ENCODE measurements at regions not wholly inside any gene's neighbourhood (a gene's known extent, or its start where the extent isn't known, plus 50 kb on each side); places are given as distances from the start of the nearest gene placed in this dataset.
A peak's percentile ranks its signal among the peaks of the same experiment; 100 is the strongest.

DNA sequence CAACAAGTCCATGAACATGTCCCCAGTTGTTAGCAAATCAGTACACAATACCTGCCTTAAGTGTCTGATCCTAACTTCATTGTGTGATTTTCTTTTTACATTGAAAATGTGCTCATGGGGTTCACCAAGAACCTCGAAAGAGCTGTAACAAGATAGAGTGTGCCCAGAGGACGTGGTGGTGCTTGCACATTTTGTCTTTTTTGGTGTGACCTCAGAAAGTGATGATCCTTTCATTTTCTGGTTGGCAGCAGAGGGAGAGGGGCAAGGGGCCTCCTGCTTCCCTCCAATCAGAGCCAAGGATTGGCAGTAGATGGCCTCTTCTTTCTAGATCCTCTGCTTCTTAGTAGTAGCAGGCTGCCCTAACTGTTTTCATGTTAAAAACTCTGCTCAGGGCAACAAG is 176.4 kb downstream of the OPA1 start:
- H3K9me3 ChIP-seq (ENCODE audit: control insufficient read depth, insufficient read depth, low read depth, low read length): no peaks in the 10 kb centered on the region
- ChIA-PET POLR2A (no interaction called here), CTCF (no interaction called here)
- H3K4me3 ChIP-seq (ENCODE audit: low read depth, low read length): no peak overlapping the region
- H3K4me1 ChIP-seq (ENCODE audit: control insufficient read depth, insufficient read depth, low read length): no peaks in the 10 kb centered on the region
- H3K27ac ChIP-seq (ENCODE audit: extremely low read depth, low read depth, low read length): no peak overlapping the region
- no peaks in the 10 kb centered on the region for H3K36me3 ChIP-seq (ENCODE audit: control insufficient read depth in 2 of 2, insufficient read depth in 1 of 2, low read length in 2 of 2)
- TF ChIP-seq TRIM28 (IDR thresholded peaks at IDR 0.05; ENCODE audit: borderline replicate concordance, low read length) (no peak), ZNF624 (tag by site-specific recombination; IDR thresholded peaks at IDR 0.05) (no peak), EGR2 (tag by site-specific recombination; IDR thresholded peaks at IDR 0.05; ENCODE audit: low read depth) (no peak)
- TF ChIP-seq, protein P1, sequence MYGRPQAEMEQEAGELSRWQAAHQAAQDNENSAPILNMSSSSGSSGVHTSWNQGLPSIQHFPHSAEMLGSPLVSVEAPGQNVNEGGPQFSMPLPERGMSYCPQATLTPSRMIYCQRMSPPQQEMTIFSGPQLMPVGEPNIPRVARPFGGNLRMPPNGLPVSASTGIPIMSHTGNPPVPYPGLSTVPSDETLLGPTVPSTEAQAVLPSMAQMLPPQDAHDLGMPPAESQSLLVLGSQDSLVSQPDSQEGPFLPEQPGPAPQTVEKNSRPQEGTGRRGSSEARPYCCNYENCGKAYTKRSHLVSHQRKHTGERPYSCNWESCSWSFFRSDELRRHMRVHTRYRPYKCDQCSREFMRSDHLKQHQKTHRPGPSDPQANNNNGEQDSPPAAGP (tag by site-specific recombination; IDR thresholded peaks at IDR 0.05): no peak
- TF ChIP-seq, protein P2, sequence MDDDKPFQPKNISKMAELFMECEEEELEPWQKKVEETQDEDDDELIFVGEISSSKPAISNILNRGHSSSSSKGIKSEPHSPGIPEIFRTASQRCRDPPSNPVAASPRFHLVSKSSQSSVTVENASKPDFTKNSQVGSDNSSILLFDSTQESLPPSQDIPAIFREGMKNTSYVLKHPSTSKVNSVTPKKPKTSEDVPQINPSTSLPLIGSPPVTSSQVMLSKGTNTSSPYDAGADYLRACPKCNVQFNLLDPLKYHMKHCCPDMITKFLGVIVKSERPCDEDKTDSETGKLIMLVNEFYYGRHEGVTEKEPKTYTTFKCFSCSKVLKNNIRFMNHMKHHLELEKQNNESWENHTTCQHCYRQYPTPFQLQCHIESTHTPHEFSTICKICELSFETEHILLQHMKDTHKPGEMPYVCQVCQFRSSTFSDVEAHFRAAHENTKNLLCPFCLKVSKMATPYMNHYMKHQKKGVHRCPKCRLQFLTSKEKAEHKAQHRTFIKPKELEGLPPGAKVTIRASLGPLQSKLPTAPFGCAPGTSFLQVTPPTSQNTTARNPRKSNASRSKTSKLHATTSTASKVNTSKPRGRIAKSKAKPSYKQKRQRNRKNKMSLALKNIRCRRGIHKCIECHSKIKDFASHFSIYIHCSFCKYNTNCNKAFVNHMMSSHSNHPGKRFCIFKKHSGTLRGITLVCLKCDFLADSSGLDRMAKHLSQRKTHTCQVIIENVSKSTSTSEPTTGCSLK (tag by site-specific recombination; IDR thresholded peaks at IDR 0.05): no peak

DNA sequence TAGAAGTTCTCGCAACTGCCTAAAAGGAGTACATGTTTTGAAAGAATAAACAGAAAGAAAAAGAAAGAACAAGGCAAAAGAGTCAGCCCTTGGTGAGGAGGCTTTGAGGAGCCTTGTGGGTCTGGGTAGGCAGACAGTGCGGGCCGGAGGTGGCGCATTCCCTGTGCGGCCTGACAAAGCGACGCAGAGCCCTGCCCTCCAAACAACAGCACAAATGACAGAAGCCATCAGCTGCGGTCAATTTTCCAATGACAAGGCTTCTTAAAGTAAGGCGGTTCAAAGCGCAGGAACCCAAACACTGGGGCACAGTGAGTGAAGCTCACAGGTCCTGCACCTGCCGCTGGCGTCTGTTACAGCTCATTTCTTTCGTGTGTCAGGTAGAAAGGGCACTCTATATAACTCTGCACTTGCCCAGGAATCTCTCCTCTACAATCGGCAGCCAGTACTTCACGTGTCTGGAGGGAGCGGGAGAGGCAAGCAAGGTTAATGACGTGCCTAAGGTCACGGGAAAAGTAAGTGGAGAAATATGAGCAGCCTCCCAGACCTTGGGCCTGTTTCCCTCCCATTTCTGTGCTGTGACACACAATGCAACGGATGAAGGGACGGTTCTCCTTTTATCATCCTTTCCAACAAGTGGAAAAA is 178.1 kb downstream of the OPA1 start:
- H3K36me3 ChIP-seq (ENCODE audit: control insufficient read depth in 2 of 2, insufficient read depth in 1 of 2, low read length in 2 of 2): no peaks in the 10 kb centered on the region
- no peaks in the 10 kb centered on the region for H3K9me3 ChIP-seq (ENCODE audit: control insufficient read depth, insufficient read depth, low read depth, low read length)
- H3K27ac ChIP-seq (ENCODE audit: extremely low read depth, low read depth, low read length): no peak overlapping the region
- CTCF ChIA-PET: no interaction called here
- TF ChIP-seq ZNF473 (tag by site-specific recombination; IDR thresholded peaks at IDR 0.05) (no peak), SETDB1 (IDR thresholded peaks at IDR 0.05; ENCODE audit: insufficient read length, low read length) (peak; percentile 47), ZNF510 (tag by site-specific recombination; IDR thresholded peaks at IDR 0.05; ENCODE audit: insufficient replicate concordance) (no peak)
- H3K4me3 ChIP-seq (ENCODE audit: low read depth, low read length): no peak overlapping the region
- H3K4me1 ChIP-seq (ENCODE audit: control insufficient read depth, insufficient read depth, low read length): no peaks in the 10 kb centered on the region
- POLR2A ChIA-PET: no interaction called here

DNA sequence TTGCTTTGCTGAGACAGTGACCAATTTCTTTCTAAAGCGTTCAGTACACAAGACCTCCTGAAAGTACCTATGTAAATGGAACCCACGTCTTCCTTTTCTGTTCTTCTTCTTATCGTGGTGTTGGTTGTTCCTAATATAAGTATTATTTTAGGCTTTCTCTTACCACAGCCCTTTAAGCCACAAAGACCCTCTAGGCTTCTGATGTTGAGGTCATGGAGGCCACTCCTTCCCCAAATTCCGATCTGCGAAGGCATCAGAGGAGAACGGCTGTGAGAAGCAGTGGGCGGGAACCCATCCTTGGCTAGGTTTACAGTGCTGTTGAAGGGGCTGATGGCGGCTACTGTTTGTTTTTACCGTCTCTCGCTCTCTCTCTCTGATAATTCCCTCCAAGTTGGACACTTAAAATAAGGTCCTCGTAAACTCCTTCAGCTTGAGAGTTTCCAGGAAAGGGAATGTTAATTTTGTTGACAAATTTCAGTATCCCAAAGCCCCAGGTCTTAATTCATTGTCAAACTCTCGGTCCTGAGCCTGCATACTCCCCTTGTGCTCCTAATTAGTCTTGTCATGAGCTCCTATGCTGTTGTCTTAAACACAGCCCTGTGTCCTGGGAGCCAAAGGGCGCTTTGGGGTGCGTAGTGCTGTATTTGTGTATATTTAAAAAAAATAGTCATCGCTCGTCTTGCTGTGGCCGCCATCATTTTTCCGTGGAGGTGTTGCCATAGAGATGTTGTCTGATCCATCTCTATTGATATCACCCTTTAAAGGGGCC is 178.8 kb downstream of the OPA1 start:
- POLR2A ChIA-PET: no interaction called here
- no peak overlapping the region for H3K27ac ChIP-seq (ENCODE audit: extremely low read depth, low read depth, low read length)
- H3K9me3 ChIP-seq (ENCODE audit: control insufficient read depth, insufficient read depth, low read depth, low read length): no peaks in the 10 kb centered on the region
- TF ChIP-seq ZNF791 (tag by site-specific recombination; IDR thresholded peaks at IDR 0.05) (no peak), ZNF664 (tag by site-specific recombination; IDR thresholded peaks at IDR 0.05) (no peak), SP2 (tag by site-specific recombination; IDR thresholded peaks at IDR 0.05) (no peak), EGR2 (tag by site-specific recombination; IDR thresholded peaks at IDR 0.05; ENCODE audit: low read depth) (no peak)
- H3K4me1 ChIP-seq (ENCODE audit: control insufficient read depth, insufficient read depth, low read length): no peaks in the 10 kb centered on the region
- H3K4me3 ChIP-seq (ENCODE audit: low read depth, low read length): no peak overlapping the region
- H3K36me3 ChIP-seq (ENCODE audit: control insufficient read depth in 2 of 2, insufficient read depth in 1 of 2, low read length in 2 of 2): no peaks in the 10 kb centered on the region
- CTCF ChIA-PET: no interaction called here

DNA sequence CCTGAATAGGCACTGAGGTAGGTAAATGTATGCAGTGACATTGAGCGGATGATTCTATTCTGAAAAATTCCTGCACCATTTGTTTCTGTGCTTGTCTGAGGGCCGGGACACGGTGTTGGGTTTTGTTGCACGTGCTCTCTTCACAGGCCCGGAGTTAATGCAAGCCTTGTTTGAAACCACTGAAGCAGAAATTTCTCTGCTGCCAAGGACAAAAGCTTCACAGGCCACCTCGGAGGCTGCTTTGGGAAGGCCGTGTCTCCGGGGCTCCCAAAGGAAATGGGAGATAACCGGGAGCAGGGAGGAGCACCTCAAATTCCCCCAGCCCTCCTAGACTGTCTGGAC is 179.4 kb downstream of the OPA1 start:
- no peaks in the 10 kb centered on the region for H3K4me1 ChIP-seq (ENCODE audit: control insufficient read depth, insufficient read depth, low read length)
- H3K4me3 ChIP-seq (ENCODE audit: low read depth, low read length): no peak overlapping the region
- H3K36me3 ChIP-seq (ENCODE audit: control insufficient read depth in 2 of 2, insufficient read depth in 1 of 2, low read length in 2 of 2): no peaks in the 10 kb centered on the region
- POLR2A ChIA-PET: no interaction called here
- H3K27ac ChIP-seq (ENCODE audit: extremely low read depth, low read depth, low read length): no peak overlapping the region
- H3K9me3 ChIP-seq (ENCODE audit: control insufficient read depth, insufficient read depth, low read depth, low read length): no peaks in the 10 kb centered on the region
- CTCF ChIA-PET: interaction anchor here (0.6 kb wide), 1 partner anchor 271 kb away, joined by 3 read pairs; no protein-coding TSS in a partner anchor
- TF ChIP-seq ZNF76 (tag by site-specific recombination; IDR thresholded peaks at IDR 0.05; ENCODE audit: borderline replicate concordance, low read depth): no peak
- TF ChIP-seq ZNF394 (tag by site-specific recombination; IDR thresholded peaks at IDR 0.05; ENCODE audit: borderline replicate concordance): no peak
- TF ChIP-seq ZNF660 (tag by site-specific recombination; IDR thresholded peaks at IDR 0.05): no peak
- TF ChIP-seq ZNF843 (tag by site-specific recombination; IDR thresholded peaks at IDR 0.05): no peak
- no peak for TF ChIP-seq KLF9 (tag by site-specific recombination; IDR thresholded peaks at IDR 0.05; ENCODE audit: low read depth)
- TF ChIP-seq, protein P3, sequence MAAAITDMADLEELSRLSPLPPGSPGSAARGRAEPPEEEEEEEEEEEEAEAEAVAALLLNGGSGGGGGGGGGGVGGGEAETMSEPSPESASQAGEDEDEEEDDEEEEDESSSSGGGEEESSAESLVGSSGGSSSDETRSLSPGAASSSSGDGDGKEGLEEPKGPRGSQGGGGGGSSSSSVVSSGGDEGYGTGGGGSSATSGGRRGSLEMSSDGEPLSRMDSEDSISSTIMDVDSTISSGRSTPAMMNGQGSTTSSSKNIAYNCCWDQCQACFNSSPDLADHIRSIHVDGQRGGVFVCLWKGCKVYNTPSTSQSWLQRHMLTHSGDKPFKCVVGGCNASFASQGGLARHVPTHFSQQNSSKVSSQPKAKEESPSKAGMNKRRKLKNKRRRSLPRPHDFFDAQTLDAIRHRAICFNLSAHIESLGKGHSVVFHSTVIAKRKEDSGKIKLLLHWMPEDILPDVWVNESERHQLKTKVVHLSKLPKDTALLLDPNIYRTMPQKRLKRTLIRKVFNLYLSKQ (tag by site-specific recombination; IDR thresholded peaks at IDR 0.05; ENCODE audit: borderline replicate concordance): no peak
- TF ChIP-seq ZNF292 (tag by site-specific recombination; IDR thresholded peaks at IDR 0.05; ENCODE audit: borderline replicate concordance, low read depth): no peak
- TF ChIP-seq ZNF132 (tag by site-specific recombination; IDR thresholded peaks at IDR 0.05; ENCODE audit: borderline replicate concordance): no peak
- TF ChIP-seq ZNF785 (tag by site-specific recombination; IDR thresholded peaks at IDR 0.05): no peak
- no peak for TF ChIP-seq ZNF155 (tag by site-specific recombination; IDR thresholded peaks at IDR 0.05)
- TF ChIP-seq FEZF1 (tag by site-specific recombination; IDR thresholded peaks at IDR 0.05): no peak
- no peak for TF ChIP-seq SP7 (tag by site-specific recombination; IDR thresholded peaks at IDR 0.05)
- no peak for TF ChIP-seq ZNF174 (tag by site-specific recombination; IDR thresholded peaks at IDR 0.05)

Data from HEK293 (cell line).